ENCODE measurements at regions not wholly inside any gene's neighbourhood (a gene's known extent, or its start where the extent isn't known, plus 50 kb on each side); places are given as distances from the start of the nearest gene placed in this dataset.

DNA sequence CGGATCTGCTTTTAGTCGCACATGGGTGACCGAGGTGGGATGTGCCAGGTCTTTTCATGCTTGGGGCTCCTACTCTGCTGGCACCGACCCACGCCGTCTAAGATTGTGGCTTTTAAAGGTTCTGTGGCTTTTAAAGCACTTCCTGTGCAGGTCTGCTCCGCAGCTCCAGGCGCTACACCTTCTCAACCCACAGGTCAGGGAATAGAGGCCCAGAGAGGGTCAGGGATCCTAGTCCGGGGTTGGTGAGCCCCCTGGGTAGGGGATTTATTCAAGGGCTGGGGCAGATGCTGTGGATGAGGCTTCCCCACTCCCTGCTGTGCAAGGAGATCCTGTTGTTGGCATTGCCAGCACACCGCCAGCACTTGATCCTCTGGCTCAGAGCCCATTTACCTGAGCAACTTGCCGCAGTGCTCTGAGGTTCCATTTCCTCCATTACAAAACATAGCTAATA lies 212.8 kb upstream of the RAB4A start:
- TF ChIP-seq, protein P1, sequence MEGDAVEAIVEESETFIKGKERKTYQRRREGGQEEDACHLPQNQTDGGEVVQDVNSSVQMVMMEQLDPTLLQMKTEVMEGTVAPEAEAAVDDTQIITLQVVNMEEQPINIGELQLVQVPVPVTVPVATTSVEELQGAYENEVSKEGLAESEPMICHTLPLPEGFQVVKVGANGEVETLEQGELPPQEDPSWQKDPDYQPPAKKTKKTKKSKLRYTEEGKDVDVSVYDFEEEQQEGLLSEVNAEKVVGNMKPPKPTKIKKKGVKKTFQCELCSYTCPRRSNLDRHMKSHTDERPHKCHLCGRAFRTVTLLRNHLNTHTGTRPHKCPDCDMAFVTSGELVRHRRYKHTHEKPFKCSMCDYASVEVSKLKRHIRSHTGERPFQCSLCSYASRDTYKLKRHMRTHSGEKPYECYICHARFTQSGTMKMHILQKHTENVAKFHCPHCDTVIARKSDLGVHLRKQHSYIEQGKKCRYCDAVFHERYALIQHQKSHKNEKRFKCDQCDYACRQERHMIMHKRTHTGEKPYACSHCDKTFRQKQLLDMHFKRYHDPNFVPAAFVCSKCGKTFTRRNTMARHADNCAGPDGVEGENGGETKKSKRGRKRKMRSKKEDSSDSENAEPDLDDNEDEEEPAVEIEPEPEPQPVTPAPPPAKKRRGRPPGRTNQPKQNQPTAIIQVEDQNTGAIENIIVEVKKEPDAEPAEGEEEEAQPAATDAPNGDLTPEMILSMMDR (IDR thresholded peaks at IDR 0.05): no peak
- TF ChIP-seq POLR2A (IDR thresholded peaks at IDR 0.05): no peak

Measured in prostate gland (tissue), 2 donors.